Caco-2 (cell line): ENCODE measurements at regions not wholly inside any gene's neighbourhood (a gene's known extent, or its start where the extent isn't known, plus 50 kb on each side); places are given as distances from the start of the nearest gene placed in this dataset.

ENCODE experiments used
- BruUV-seq: library from RNA; stranded (reverse); fragments of 400-500 nt; replicated peaks from 2 replicates; lab custom pipeline; 2021; lab: Mats Ljungman, UMichigan
- CTCF ChIA-PET: fragments of 300-600 bp; sonication (Branson Sonifier 250); formaldehyde crosslinking; loops from one replicate; lab custom pipeline; 2022; ENCODE audit warnings: antibody characterized with exemption; lab: Charles Lee
- POLR2A ChIA-PET: fragments of 300-600 bp; sonication (Branson Sonifier 250); formaldehyde crosslinking; loops from one replicate; lab custom pipeline; 2022; ENCODE audit warnings: antibody characterized with exemption; lab: Charles Lee
- DNase-seq, 2 experiments: peaks; one replicate each; pipeline versions ENCODE4 v3.0.0 to v3.0.0-alpha.2; 2020 to 2022
- H3K27me3 ChIP-seq: replicated peaks from 2 replicates; pipeline ENCODE4 v1.6.0; 2011; ENCODE audit warnings: low read length; ENCODE audit not compliant: control insufficient read depth, insufficient read depth
- H3K36me3 ChIP-seq: 2 replicates; pipeline ENCODE4 v1.5.1; 2011; ENCODE audit warnings: low read length; ENCODE audit not compliant: control insufficient read depth, insufficient read depth
- H3K4me1 ChIP-seq: fragments of 250-450 bp; sonication (Bioruptor Pico); 2 replicates; pipeline ENCODE4 v1.5.1; 2020; ENCODE audit warnings: mild to moderate bottlenecking
- H3K4me3 ChIP-seq: 2 replicates; pipeline ENCODE4 v1.5.1; 2011; ENCODE audit warnings: low read depth, mild to moderate bottlenecking, control low read depth, low read length
- H3K9me3 ChIP-seq: fragments of 250-450 bp; sonication (Bioruptor Pico); 2 replicates; pipeline ENCODE4 v1.5.1; 2020; ENCODE audit warnings: mild to moderate bottlenecking, moderate library complexity
- H3K27ac Mint-ChIP-seq: one replicate; pipeline ENCODE4 v1.8.0; 2022; ENCODE audit warnings: mixed read lengths; ENCODE audit not compliant: unreplicated experiment
- H3K27me3 Mint-ChIP-seq: one replicate; pipeline ENCODE4 v1.8.0; 2022; ENCODE audit warnings: mixed read lengths; ENCODE audit not compliant: insufficient read depth, unreplicated experiment
- H3K36me3 Mint-ChIP-seq: one replicate; pipeline ENCODE4 v1.8.0; 2022; ENCODE audit warnings: mild to moderate bottlenecking, mixed read lengths; ENCODE audit not compliant: insufficient read depth, unreplicated experiment
- H3K4me1 Mint-ChIP-seq: one replicate; pipeline ENCODE4 v1.8.0; 2022; ENCODE audit warnings: low read depth, mixed read lengths; ENCODE audit not compliant: unreplicated experiment
- H3K4me3 Mint-ChIP-seq: one replicate; pipeline ENCODE4 v1.8.0; 2022; ENCODE audit warnings: mild to moderate bottlenecking, moderate library complexity, mixed read lengths; ENCODE audit not compliant: unreplicated experiment
- H3K9me3 Mint-ChIP-seq: one replicate; pipeline ENCODE4 v1.8.0; 2022; ENCODE audit warnings: mixed read lengths; ENCODE audit not compliant: unreplicated experiment
- intact Hi-C: fragments of 100-400 bp; cut with micrococcal nuclease; formaldehyde crosslinking; loops from one replicate; pipeline ENCODE4 v1.10.0; 2022; ENCODE audit not compliant: unreplicated experiment
- TF ChIP-seq, protein P1 (sequence below), 2 experiments: fragments of 200-600 bp in 1 of 2; IDR thresholded peaks; 1 replicate in 1 of 2; 2 replicates in 1 of 2; pipeline versions ENCODE4 v1.5.1 to v1.8.0; 2011 to 2022; ENCODE audit warnings: antibody characterized with exemption in 1 of 2, control low read depth in 1 of 2, inconsistent platforms in 1 of 2, low read depth in 1 of 2, low read length in 1 of 2, mild to moderate bottlenecking in 1 of 2, moderate library complexity in 1 of 2; ENCODE audit not compliant: insufficient read depth in 1 of 2, severe bottlenecking in 1 of 2, unreplicated experiment in 1 of 2

DNA sequence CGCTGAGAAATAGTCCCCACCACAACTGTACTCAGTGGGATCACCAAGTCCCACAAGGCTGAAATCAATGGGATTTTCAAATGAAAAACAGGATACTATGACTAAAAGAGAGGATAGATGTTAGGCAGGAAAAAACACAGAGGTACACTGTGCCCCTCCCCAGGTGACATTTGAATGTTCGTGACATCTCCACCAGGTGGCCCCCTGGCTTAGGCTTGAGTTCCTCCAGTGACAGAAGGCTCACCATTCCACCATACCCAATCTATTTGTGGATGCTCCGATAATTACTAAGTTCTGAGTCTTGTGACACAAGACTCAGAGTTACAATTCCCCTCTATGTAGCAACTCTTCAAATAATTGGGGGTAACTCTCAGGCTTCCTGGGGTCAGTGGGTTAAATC, 77.5 kb upstream of the KCNMA1 start:
- Mint-ChIP-seq H3K27me3 (no peaks in the 10 kb centered on the region), H3K36me3 (no peaks in the 10 kb centered on the region), H3K4me1 (no peaks in the 10 kb centered on the region), H3K9me3 (no peaks in the 10 kb centered on the region), H3K27ac (no peak overlapping the region), H3K4me3 (no peak overlapping the region)
- Histone ChIP-seq H3K36me3 (no peaks in the 10 kb centered on the region; the same call in 1 of the 2 replicates), H3K4me1 (peaks cover 10% of the 10 kb centered on the region; the same call in 1 of the 2 replicates), H3K27me3 (no peaks in the 10 kb centered on the region), H3K9me3 (no peaks in the 10 kb centered on the region), H3K4me3 (no peak overlapping the region)
- TF ChIP-seq, protein P1, sequence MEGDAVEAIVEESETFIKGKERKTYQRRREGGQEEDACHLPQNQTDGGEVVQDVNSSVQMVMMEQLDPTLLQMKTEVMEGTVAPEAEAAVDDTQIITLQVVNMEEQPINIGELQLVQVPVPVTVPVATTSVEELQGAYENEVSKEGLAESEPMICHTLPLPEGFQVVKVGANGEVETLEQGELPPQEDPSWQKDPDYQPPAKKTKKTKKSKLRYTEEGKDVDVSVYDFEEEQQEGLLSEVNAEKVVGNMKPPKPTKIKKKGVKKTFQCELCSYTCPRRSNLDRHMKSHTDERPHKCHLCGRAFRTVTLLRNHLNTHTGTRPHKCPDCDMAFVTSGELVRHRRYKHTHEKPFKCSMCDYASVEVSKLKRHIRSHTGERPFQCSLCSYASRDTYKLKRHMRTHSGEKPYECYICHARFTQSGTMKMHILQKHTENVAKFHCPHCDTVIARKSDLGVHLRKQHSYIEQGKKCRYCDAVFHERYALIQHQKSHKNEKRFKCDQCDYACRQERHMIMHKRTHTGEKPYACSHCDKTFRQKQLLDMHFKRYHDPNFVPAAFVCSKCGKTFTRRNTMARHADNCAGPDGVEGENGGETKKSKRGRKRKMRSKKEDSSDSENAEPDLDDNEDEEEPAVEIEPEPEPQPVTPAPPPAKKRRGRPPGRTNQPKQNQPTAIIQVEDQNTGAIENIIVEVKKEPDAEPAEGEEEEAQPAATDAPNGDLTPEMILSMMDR (IDR thresholded peaks at IDR 0.05; ENCODE audit: insufficient read depth in 1 of 2, low read depth in 1 of 2, low read length in 1 of 2, severe bottlenecking in 1 of 2, unreplicated experiment in 1 of 2) = peak; percentile 66 to 72
- intact Hi-C loops = loop anchor here (1.0 kb wide), 1 partner anchor 41 kb away; no protein-coding TSS in a partner anchor
- DNase-seq = peak; percentile 54 to 68
- CTCF ChIA-PET = interaction anchor here (0.7 to 1.9 kb wide), 3 partner anchors 41 to 139 kb away, joined by 3 to 9 read pairs (median 3); no protein-coding TSS in a partner anchor
- POLR2A ChIA-PET = interaction anchor here (0.6 kb wide), 1 partner anchor 56 kb away, joined by 3 read pairs; no protein-coding TSS in a partner anchor
- BruUV-seq = no TSS peak

DNA sequence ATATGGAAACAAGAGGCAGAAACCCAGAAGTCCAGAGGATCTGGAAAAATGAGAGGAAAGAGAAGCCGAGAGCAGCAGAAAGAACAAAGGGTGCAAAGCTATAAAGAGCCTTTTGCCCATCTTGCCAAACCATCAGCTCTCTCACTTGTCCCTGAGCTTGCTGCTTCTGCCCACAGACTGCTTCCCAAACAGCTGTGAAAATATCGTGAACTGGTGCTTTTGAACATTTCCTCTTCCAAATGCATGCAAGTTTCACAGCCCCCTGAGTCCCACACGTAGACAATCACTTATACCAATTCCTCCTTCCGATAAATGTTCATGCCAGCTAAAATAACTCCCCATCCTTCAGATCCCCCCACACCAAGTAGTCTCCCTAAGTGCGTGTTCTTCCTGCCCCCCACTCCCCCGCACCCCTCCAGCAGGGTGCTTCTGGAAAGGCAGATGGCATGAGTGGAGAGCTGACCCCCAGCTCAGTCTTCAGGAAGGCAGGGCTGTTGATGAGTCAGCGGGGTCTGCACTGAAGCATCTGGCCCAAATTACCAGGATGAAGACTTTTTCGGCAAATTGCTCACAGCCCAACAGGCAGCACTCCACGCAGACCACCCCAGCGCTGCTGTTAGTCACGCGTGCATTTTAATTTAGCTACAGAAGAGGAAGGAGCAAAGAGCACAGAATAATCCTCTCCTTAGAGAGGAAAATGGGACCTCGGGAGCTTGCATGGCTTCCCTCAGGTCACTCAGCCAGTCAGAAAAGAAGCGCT, 76.1 kb upstream of the KCNMA1 start:
- no peak for DNase-seq
- H3K9me3 ChIP-seq = no peaks in the 10 kb centered on the region
- no TSS peak for BruUV-seq
- Mint-ChIP-seq H3K4me3 (no peak overlapping the region), H3K27me3 (no peaks in the 10 kb centered on the region), H3K36me3 (no peaks in the 10 kb centered on the region), H3K27ac (no peak overlapping the region), H3K4me1 (no peaks in the 10 kb centered on the region), H3K9me3 (no peaks in the 10 kb centered on the region)
- peaks cover 10% of the 10 kb centered on the region; the same call in 1 of the 2 replicates for H3K4me1 ChIP-seq
- H3K4me3 ChIP-seq = no peak overlapping the region
- no peaks in the 10 kb centered on the region for H3K36me3 ChIP-seq
- intact Hi-C loops = no loop called here
- no peaks in the 10 kb centered on the region for H3K27me3 ChIP-seq
- TF ChIP-seq, protein P1 (IDR thresholded peaks at IDR 0.05; ENCODE audit: insufficient read depth in 1 of 2, low read depth in 1 of 2, low read length in 1 of 2, severe bottlenecking in 1 of 2, unreplicated experiment in 1 of 2) = no peak
- ChIA-PET CTCF (interaction anchor here (0.6 to 1.9 kb wide), 3 partner anchors 43 to 138 kb away, joined by 3 to 9 read pairs (median 3); no protein-coding TSS in a partner anchor), POLR2A (no interaction called here)

DNA sequence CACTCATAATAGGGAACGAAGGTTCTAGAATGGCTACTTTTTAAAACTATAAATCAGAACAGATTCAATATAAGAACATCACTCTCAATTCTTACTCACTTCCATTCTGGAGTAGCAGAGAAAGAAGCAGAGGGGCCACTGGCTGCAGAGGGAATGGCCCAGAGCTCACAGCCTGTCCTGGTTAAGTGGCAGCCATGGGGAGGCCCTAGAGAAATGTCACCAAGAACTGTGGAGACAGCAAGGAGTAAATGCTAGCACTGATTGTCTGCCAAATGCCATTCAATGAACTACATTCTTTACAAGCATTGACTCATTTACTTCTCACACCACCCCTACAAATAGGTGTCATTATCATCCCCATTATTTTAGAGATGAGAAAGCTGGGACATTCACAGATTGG, 74.6 kb upstream of the KCNMA1 start:
- Mint-ChIP-seq H3K4me3 (no peak overlapping the region), H3K27me3 (no peaks in the 10 kb centered on the region), H3K27ac (no peak overlapping the region), H3K4me1 (no peaks in the 10 kb centered on the region), H3K9me3 (no peaks in the 10 kb centered on the region), H3K36me3 (no peaks in the 10 kb centered on the region)
- BruUV-seq = no TSS peak
- CTCF ChIA-PET = interaction anchor here (0.7 to 2.7 kb wide), 14 partner anchors 10 to 551 kb away, joined by 3 to 29 read pairs (median 6); no protein-coding TSS in a partner anchor
- Histone ChIP-seq H3K36me3 (no peaks in the 10 kb centered on the region), H3K4me3 (no peak overlapping the region), H3K27me3 (no peaks in the 10 kb centered on the region), H3K9me3 (no peaks in the 10 kb centered on the region), H3K4me1 (peaks cover 10% of the 10 kb centered on the region; the same call in 1 of the 2 replicates)
- TF ChIP-seq, protein P1 (IDR thresholded peaks at IDR 0.05; ENCODE audit: insufficient read depth in 1 of 2, low read depth in 1 of 2, low read length in 1 of 2, severe bottlenecking in 1 of 2, unreplicated experiment in 1 of 2) = no peak
- intact Hi-C loops = no loop called here
- no peak for DNase-seq
- POLR2A ChIA-PET = no interaction called here
